A549 (cell line): ENCODE measurements at regions not wholly inside any gene's neighbourhood (a gene's known extent, or its start where the extent isn't known, plus 50 kb on each side); places are given as distances from the start of the nearest gene placed in this dataset.

Experiments
- ATAC-seq, 2 experiments: fragments of 200-7000 bp in 1 of 2; fragments of >200 bp in 1 of 2; cut with Nextera tagmentation in 1 of 2; cut with Tn5 transposase in 1 of 2; 3 replicates each; pipeline versions ENCODE4 v1.8.0 to v1.9.1; 2018 to 2020; ENCODE audit warnings: mild to moderate bottlenecking in 1 of 2, moderate library complexity in 1 of 2
- CTCF ChIA-PET: fragments of 300-600 bp; sonication (Branson Sonifier 250); formaldehyde crosslinking; extraction: SDS; loops from one replicate; lab custom pipeline; 2021; ENCODE audit warnings: antibody characterized with exemption, inconsistent platforms; lab: Yijun Ruan, JAX
- POLR2A ChIA-PET: fragments of 350-600 bp; formaldehyde crosslinking; extraction: SDS; loops from one replicate; lab custom pipeline; 2021; ENCODE audit warnings: antibody characterized with exemption, inconsistent platforms; lab: Yijun Ruan, JAX
- DNase-seq, 2 experiments: peaks; one replicate each; pipeline versions ENCODE4 v3.0.0 to v3.0.0-alpha.2; 2011 to 2016; ENCODE audit warnings: low read depth in 1 of 2, low spot score in 1 of 2
- FAIRE-seq: peaks from 2 replicates; lab custom pipeline; 2011; peaks lifted over from hg19 to GRCh38; lab: Jason Lieb, UNC
- H3K27ac ChIP-seq, 2 experiments: fragments of >200 bp; sonication (Bioruptor Twin); formaldehyde crosslinking; 3 replicates each; pipeline ENCODE4 v1.5.1; 2016 to 2017
- H3K4me1 ChIP-seq: fragments of >200 bp; sonication (Bioruptor Twin); formaldehyde crosslinking; 3 replicates; pipeline ENCODE4 v1.6.1; 2016
- H3K4me2 ChIP-seq: fragments of >200 bp; sonication (Bioruptor Twin); formaldehyde crosslinking; 3 replicates; pipeline ENCODE4 v1.6.1; 2016
- H3K4me3 ChIP-seq: fragments of >200 bp; sonication (Bioruptor Twin); formaldehyde crosslinking; 3 replicates; pipeline ENCODE4 v1.5.1; 2016
- H3K9me3 ChIP-seq: fragments of >200 bp; sonication (Bioruptor Twin); formaldehyde crosslinking; 3 replicates; pipeline ENCODE4 v1.6.1; 2016
- BHLHE40 ChIP-seq: IDR thresholded peaks from 2 replicates; pipeline ENCODE4 v1.6.1; 2012; ENCODE audit warnings: low read depth, low read length, inconsistent platforms
- CBX8 ChIP-seq: fragments of 200-600 bp; sonication (generic); IDR thresholded peaks from 2 replicates; pipeline ENCODE4 v1.6.1; 2016
- CHD2 ChIP-seq: fragments of 150-350 bp; IDR thresholded peaks from 2 replicates; pipeline ENCODE4 v1.6.1; 2014; ENCODE audit warnings: low read length; ENCODE audit not compliant: partially characterized antibody
- CHD4 ChIP-seq: fragments of 200-600 bp; sonication (generic); IDR thresholded peaks from 2 replicates; pipeline ENCODE4 v1.6.1; 2016; ENCODE audit warnings: antibody characterized with exemption, mild to moderate bottlenecking, borderline replicate concordance
- EHF ChIP-seq: fragments of 250-450 bp; sonication (Bioruptor Pico); IDR thresholded peaks from 2 replicates; pipeline ENCODE4 v1.5.0; 2020; ENCODE audit warnings: mild to moderate bottlenecking
- ESRRA ChIP-seq: fragments of 150-350 bp; IDR thresholded peaks from 2 replicates; pipeline ENCODE4 v1.6.1; 2014; ENCODE audit warnings: mild to moderate bottlenecking, low read length, borderline replicate concordance
- FOSB ChIP-seq: fragments of 250-450 bp; sonication (Bioruptor Pico); IDR thresholded peaks from 2 replicates; pipeline ENCODE4 v1.5.0; 2020; ENCODE audit warnings: mild to moderate bottlenecking, moderate library complexity
- FOSL2 ChIP-seq, 2 experiments: fragments of 450-650 bp in 1 of 2; fragments of >200 bp in 1 of 2; sonication (Bioruptor Twin) in 1 of 2; formaldehyde crosslinking; IDR thresholded peaks; 2 replicates each; pipeline versions ENCODE4 v1.5.0 to v1.6.1; 2016 to 2020; ENCODE audit warnings: mild to moderate bottlenecking in 1 of 2, moderate library complexity in 1 of 2
- GATA3 ChIP-seq: IDR thresholded peaks from 2 replicates; pipeline ENCODE4 v1.6.1; 2012; ENCODE audit warnings: borderline replicate concordance
- HOXA7 ChIP-seq: fragments of 250-450 bp; sonication (Bioruptor Pico); IDR thresholded peaks from 2 replicates; pipeline ENCODE4 v1.5.0; 2020; ENCODE audit warnings: mild to moderate bottlenecking, moderate library complexity
- HOXB13 ChIP-seq: fragments of 250-450 bp; sonication (Bioruptor Pico); IDR thresholded peaks from 2 replicates; pipeline ENCODE4 v1.5.0; 2020; ENCODE audit warnings: low read depth, mild to moderate bottlenecking, moderate library complexity
- JUN ChIP-seq, 2 experiments: fragments of >200 bp; sonication (Bioruptor Twin); formaldehyde crosslinking; IDR thresholded peaks; 2 replicates in 1 of 2; 3 replicates in 1 of 2; pipeline ENCODE4 v1.6.1; 2016 to 2017
- JUNB ChIP-seq: fragments of >200 bp; sonication (Bioruptor Twin); formaldehyde crosslinking; IDR thresholded peaks from 2 replicates; pipeline ENCODE4 v1.6.1; 2016
- KDM1A ChIP-seq: fragments of 200-600 bp; sonication (generic); IDR thresholded peaks from 2 replicates; pipeline ENCODE4 v1.6.1; 2016; ENCODE audit warnings: low read depth, mild to moderate bottlenecking
- KDM5A ChIP-seq: fragments of 200-600 bp; sonication (generic); IDR thresholded peaks from 2 replicates; pipeline ENCODE4 v1.6.1; 2016; ENCODE audit warnings: antibody characterized with exemption, mild to moderate bottlenecking
- MYC ChIP-seq: IDR thresholded peaks from 2 replicates; pipeline ENCODE4 v1.6.1; 2012; ENCODE audit warnings: mild to moderate bottlenecking, inconsistent platforms, low read length, improper control_type of control experiment, borderline replicate concordance
- NFE2L2 ChIP-seq: fragments of 150-350 bp; conservative IDR thresholded peaks from 2 replicates; pipeline ENCODE4 v1.6.1; 2014; ENCODE audit warnings: low read length
- PHF8 ChIP-seq: fragments of 200-600 bp; sonication (generic); IDR thresholded peaks from 2 replicates; pipeline ENCODE4 v1.6.1; 2016; ENCODE audit warnings: low read depth, mild to moderate bottlenecking, antibody characterized with exemption, moderate library complexity, borderline replicate concordance
- POLR2A ChIP-seq: IDR thresholded peaks from 2 replicates; pipeline ENCODE4 v1.6.1; 2012; ENCODE audit warnings: mild to moderate bottlenecking, low read length
- POLR2AphosphoS2 ChIP-seq: conservative IDR thresholded peaks from 2 replicates; pipeline ENCODE4 v1.6.1; 2012; ENCODE audit warnings: low read length, improper control_type of control experiment, inconsistent platforms
- RAD21 ChIP-seq, 2 experiments: fragments of >200 bp in 1 of 2; sonication (Bioruptor Twin) in 1 of 2; formaldehyde crosslinking in 1 of 2; IDR thresholded peaks in 1 of 2; conservative IDR thresholded peaks in 1 of 2; 2 replicates in 1 of 2; 3 replicates in 1 of 2; pipeline ENCODE4 v1.6.1; 2012 to 2018; ENCODE audit warnings: inconsistent platforms in 1 of 2
- TFCP2L1 ChIP-seq: fragments of 250-450 bp; sonication (Bioruptor Pico); IDR thresholded peaks from 2 replicates; pipeline ENCODE4 v1.5.0; 2021; ENCODE audit warnings: mild to moderate bottlenecking
- TP53 ChIP-seq: fragments of 250-450 bp; sonication (Bioruptor Pico); IDR thresholded peaks from 2 replicates; pipeline ENCODE4 v1.5.0; 2021; ENCODE audit warnings: mild to moderate bottlenecking, moderate library complexity
- ZFP36 ChIP-seq: fragments of 450-650 bp; IDR thresholded peaks from 2 replicates; pipeline ENCODE4 v1.6.1; 2014; ENCODE audit warnings: borderline replicate concordance; ENCODE audit not compliant: partially characterized antibody
- ZNF302 ChIP-seq: fragments of 250-450 bp; sonication (Bioruptor Pico); IDR thresholded peaks from 2 replicates; pipeline ENCODE4 v1.9.0; 2021; ENCODE audit warnings: inconsistent platforms, mild to moderate bottlenecking, moderate library complexity
- WGBS: methylation state at CpG from one replicate; pipeline ENCODE4 v1.1.6; 2017; ENCODE audit errors: missing lambda C conversion rate; 5-methylcytosine and 5-hydroxymethylcytosine counted together
- TF ChIP-seq, protein P1 (sequence below): fragments of >200 bp; sonication (Bioruptor Twin); formaldehyde crosslinking; IDR thresholded peaks from 3 replicates; pipeline ENCODE4 v1.5.1; 2016
- TF ChIP-seq, protein P2 (sequence below): IDR thresholded peaks from 2 replicates; pipeline ENCODE4 v1.6.1; 2012
- TF ChIP-seq, protein P3 (sequence below): fragments of 200-600 bp; sonication (generic); IDR thresholded peaks from 2 replicates; pipeline ENCODE4 v1.6.1; 2016; ENCODE audit warnings: antibody characterized with exemption, mild to moderate bottlenecking, moderate library complexity
- TF ChIP-seq, protein P4 (sequence below): fragments of 150-350 bp; IDR thresholded peaks from 2 replicates; pipeline ENCODE4 v1.6.1; 2014; ENCODE audit warnings: low read depth, mild to moderate bottlenecking, low read length
- TF ChIP-seq, protein P5 (sequence below): IDR thresholded peaks from 2 replicates; pipeline ENCODE4 v1.6.1; 2012

DNA sequence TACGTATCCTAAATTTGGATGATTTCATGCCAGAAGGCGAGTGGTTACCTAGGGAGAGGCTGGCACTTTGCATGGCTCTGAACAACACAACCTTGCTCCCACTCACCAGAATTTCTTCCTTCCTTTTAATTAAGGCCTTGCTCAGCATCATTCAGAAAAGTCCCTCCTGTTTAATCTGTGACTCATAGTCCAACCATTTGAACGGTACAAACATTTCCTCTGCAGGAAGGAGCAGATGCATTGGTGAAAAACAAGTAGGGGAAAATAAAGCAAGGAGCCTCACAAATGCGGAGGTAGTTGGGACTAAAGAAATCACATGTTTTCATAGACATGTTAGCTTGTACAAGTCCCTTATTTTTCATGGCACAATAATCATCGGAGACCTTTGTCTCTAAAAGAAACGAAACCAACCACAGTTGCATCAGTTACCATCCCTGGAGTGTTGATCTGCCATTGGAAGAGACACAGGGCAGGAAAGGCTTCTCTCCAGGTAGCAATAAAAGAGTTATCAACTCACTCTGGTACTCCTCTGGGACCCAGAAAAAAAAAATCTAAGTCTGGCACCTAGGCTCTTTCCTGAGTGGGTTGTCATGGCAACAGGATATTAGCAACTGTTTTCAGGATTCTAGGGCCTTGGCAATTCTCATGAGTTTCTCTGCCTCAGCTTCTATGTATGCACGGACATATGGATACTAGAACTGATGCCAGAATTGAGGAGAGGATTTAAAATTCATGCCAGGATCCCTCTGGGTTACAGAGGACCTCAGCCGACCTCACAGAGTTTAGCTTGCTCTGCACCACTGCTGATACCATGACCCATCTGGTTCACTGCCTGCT lies 255.4 kb upstream of the ARPP21 start:
- WGBS = 30% methylated on average over 8 of the region's 8 CpGs
- DNase-seq (peak; percentile 13 to 27), FAIRE-seq (no peak), ATAC-seq (peak in 1 of 2 experiments; percentile 68; a peak in 3 of 6 replicates)
- Histone ChIP-seq H3K27ac (no peak overlapping the region; a peak in 2 of 6 replicates), H3K9me3 (no peaks in the 10 kb centered on the region), H3K4me2 (peak overlapping the region; percentile 59), H3K4me3 (no peak overlapping the region)
- TF ChIP-seq CHD2 (no peak), POLR2A (no peak), FOSB (CRISPR knock-in tag) (no peak), RAD21 (conservative IDR thresholded peaks at IDR 0.05 in 1 of 2, IDR thresholded peaks at IDR 0.05 in 1 of 2) (no peak), EHF (CRISPR knock-in tag) (no peak), MYC (no peak), ESRRA (no peak), KDM5A (no peak), TP53 (CRISPR knock-in tag) (no peak), JUNB (no peak), NFE2L2 (no peak), CBX8 (no peak), POLR2AphosphoS2 (no peak), BHLHE40 (no peak), CHD4 (no peak)
- TF ChIP-seq, protein P1, sequence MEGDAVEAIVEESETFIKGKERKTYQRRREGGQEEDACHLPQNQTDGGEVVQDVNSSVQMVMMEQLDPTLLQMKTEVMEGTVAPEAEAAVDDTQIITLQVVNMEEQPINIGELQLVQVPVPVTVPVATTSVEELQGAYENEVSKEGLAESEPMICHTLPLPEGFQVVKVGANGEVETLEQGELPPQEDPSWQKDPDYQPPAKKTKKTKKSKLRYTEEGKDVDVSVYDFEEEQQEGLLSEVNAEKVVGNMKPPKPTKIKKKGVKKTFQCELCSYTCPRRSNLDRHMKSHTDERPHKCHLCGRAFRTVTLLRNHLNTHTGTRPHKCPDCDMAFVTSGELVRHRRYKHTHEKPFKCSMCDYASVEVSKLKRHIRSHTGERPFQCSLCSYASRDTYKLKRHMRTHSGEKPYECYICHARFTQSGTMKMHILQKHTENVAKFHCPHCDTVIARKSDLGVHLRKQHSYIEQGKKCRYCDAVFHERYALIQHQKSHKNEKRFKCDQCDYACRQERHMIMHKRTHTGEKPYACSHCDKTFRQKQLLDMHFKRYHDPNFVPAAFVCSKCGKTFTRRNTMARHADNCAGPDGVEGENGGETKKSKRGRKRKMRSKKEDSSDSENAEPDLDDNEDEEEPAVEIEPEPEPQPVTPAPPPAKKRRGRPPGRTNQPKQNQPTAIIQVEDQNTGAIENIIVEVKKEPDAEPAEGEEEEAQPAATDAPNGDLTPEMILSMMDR = no peak
- TF ChIP-seq, all 56 proteins: peak for 0
- H3K4me1 ChIP-seq = peaks cover 8% of the 10 kb centered on the region; the same call in 1 of the 3 replicates
- CTCF ChIA-PET = no interaction called here
- POLR2A ChIA-PET = no interaction called here

DNA sequence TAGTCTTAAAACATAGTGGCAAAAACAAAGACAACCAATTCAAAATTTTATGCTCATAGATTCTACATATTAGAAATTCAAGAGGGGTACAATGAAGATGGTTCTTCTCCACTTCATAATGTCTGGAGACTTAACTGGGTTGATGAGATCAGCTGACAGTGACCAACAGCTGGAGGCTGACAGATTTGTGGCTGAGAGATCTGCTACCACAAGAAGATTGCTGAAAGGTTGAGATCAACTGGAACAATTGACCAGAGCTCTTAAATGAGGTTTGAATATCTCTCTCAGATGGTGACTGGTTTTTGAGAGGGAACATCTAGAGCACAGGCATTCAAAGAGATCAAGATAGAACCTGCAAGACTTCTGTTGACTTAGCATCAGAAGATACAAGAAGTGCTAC lies 254.1 kb upstream of the ARPP21 start:
- FAIRE-seq (no peak), DNase-seq (no peak), ATAC-seq (no peak)
- Histone ChIP-seq H3K4me1 (peaks cover 8% of the 10 kb centered on the region; the same call in 1 of the 3 replicates), H3K27ac (no peak overlapping the region), H3K4me3 (no peak overlapping the region), H3K9me3 (no peaks in the 10 kb centered on the region), H3K4me2 (no peak overlapping the region)
- no peak for TF ChIP-seq GATA3
- no peak for TF ChIP-seq EHF (CRISPR knock-in tag)
- TF ChIP-seq TFCP2L1 (CRISPR knock-in tag) = no peak
- TF ChIP-seq, protein P2, sequence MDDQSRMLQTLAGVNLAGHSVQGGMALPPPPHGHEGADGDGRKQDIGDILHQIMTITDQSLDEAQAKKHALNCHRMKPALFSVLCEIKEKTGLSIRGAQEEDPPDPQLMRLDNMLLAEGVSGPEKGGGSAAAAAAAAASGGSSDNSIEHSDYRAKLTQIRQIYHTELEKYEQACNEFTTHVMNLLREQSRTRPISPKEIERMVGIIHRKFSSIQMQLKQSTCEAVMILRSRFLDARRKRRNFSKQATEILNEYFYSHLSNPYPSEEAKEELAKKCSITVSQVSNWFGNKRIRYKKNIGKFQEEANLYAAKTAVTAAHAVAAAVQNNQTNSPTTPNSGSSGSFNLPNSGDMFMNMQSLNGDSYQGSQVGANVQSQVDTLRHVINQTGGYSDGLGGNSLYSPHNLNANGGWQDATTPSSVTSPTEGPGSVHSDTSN = no peak
- TF ChIP-seq, protein P3, sequence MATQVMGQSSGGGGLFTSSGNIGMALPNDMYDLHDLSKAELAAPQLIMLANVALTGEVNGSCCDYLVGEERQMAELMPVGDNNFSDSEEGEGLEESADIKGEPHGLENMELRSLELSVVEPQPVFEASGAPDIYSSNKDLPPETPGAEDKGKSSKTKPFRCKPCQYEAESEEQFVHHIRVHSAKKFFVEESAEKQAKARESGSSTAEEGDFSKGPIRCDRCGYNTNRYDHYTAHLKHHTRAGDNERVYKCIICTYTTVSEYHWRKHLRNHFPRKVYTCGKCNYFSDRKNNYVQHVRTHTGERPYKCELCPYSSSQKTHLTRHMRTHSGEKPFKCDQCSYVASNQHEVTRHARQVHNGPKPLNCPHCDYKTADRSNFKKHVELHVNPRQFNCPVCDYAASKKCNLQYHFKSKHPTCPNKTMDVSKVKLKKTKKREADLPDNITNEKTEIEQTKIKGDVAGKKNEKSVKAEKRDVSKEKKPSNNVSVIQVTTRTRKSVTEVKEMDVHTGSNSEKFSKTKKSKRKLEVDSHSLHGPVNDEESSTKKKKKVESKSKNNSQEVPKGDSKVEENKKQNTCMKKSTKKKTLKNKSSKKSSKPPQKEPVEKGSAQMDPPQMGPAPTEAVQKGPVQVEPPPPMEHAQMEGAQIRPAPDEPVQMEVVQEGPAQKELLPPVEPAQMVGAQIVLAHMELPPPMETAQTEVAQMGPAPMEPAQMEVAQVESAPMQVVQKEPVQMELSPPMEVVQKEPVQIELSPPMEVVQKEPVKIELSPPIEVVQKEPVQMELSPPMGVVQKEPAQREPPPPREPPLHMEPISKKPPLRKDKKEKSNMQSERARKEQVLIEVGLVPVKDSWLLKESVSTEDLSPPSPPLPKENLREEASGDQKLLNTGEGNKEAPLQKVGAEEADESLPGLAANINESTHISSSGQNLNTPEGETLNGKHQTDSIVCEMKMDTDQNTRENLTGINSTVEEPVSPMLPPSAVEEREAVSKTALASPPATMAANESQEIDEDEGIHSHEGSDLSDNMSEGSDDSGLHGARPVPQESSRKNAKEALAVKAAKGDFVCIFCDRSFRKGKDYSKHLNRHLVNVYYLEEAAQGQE = no peak
- no peak for TF ChIP-seq KDM1A
- TF ChIP-seq PHF8 = no peak
- TF ChIP-seq ZFP36 = no peak
- no peak for TF ChIP-seq HOXB13
- TF ChIP-seq MYC = no peak
- no peak for TF ChIP-seq HOXA7 (CRISPR knock-in tag)
- TF ChIP-seq, protein P4, sequence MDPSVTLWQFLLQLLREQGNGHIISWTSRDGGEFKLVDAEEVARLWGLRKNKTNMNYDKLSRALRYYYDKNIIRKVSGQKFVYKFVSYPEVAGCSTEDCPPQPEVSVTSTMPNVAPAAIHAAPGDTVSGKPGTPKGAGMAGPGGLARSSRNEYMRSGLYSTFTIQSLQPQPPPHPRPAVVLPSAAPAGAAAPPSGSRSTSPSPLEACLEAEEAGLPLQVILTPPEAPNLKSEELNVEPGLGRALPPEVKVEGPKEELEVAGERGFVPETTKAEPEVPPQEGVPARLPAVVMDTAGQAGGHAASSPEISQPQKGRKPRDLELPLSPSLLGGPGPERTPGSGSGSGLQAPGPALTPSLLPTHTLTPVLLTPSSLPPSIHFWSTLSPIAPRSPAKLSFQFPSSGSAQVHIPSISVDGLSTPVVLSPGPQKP = no peak
- no peak for TF ChIP-seq FOSL2 (IDR thresholded peaks at IDR 0.05)
- TF ChIP-seq FOSL2 (CRISPR knock-in tag; IDR thresholded peaks at IDR 0.05) = no peak
- no peak for TF ChIP-seq ZNF302 (CRISPR knock-in tag)
- TF ChIP-seq, protein P5, sequence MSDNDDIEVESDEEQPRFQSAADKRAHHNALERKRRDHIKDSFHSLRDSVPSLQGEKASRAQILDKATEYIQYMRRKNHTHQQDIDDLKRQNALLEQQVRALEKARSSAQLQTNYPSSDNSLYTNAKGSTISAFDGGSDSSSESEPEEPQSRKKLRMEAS = no peak
- TF ChIP-seq CHD4 = no peak
- no peak for TF ChIP-seq JUN (IDR thresholded peaks at IDR 0.05)
- no peak for TF ChIP-seq TP53 (CRISPR knock-in tag)
- ChIA-PET CTCF (no interaction called here), POLR2A (no interaction called here)
